GM13977 (cell line): ENCODE measurements at regions not wholly inside any gene's neighbourhood (a gene's known extent, or its start where the extent isn't known, plus 50 kb on each side); places are given as distances from the start of the nearest gene placed in this dataset.

ENCODE experiments used
- DNase-seq: peaks from one replicate; pipeline ENCODE4 v3.0.0; 2012; ENCODE audit warnings: low spot score
- in situ Hi-C: fragments of 300-500 bp; cut with MboI; formaldehyde crosslinking; loops from one replicate; pipeline ENCODE4 v1.12.0; 2022; ENCODE audit warnings: low sequenced_read_pairs, low pct_unique_long_range_greater_than_20kb, mixed read lengths, inconsistent platforms; ENCODE audit not compliant: unreplicated experiment
- TF ChIP-seq, protein P1 (sequence below): IDR thresholded peaks from 2 replicates; pipeline ENCODE4 v1.5.1; 2012; ENCODE audit warnings: mild to moderate bottlenecking, control low read depth; ENCODE audit not compliant: insufficient read depth; ENCODE audit errors: extremely low read depth, missing control alignments

DNA sequence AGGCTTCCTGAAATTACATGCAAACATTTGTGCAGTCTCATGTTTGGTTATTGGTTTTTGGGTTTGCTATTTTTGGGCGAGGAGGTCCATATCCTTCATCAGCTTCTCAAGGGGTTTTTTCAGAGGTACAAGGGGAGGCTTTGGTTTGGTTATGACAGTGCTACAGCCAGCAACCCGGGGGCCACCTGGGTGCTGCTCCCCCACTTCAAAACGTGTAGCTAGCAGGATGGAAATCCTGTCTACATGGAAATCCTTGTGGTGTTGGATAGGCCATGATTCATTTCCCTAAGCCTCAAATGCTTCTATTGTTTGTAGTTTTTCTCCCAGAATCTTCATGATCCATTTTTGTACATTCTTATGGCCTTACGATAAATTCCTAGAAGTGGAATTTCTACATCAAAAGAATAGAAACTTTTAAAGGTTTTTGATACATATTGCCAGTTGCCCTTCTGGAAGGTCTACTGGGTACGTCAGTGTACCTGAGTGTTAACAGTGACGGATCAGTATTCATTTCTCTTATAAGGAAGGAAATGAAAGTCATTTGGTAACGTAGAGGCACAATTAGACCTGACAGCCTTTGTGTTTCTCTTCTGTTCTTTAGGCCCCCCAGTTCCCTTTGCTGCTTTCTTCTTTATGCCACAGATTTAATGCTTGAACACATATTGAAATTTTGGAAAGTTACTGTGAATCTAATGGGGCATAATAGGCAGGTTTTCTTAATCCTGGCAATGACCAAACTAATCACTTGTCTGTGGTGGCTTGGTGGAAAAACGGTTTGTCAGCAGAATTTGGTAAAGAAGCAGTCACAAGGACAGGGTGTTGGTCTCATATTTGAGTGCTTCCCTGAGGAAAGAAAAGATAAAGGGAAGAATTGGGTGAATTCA lies 69.7 kb upstream of the ABL1 start:
- TF ChIP-seq, protein P1, sequence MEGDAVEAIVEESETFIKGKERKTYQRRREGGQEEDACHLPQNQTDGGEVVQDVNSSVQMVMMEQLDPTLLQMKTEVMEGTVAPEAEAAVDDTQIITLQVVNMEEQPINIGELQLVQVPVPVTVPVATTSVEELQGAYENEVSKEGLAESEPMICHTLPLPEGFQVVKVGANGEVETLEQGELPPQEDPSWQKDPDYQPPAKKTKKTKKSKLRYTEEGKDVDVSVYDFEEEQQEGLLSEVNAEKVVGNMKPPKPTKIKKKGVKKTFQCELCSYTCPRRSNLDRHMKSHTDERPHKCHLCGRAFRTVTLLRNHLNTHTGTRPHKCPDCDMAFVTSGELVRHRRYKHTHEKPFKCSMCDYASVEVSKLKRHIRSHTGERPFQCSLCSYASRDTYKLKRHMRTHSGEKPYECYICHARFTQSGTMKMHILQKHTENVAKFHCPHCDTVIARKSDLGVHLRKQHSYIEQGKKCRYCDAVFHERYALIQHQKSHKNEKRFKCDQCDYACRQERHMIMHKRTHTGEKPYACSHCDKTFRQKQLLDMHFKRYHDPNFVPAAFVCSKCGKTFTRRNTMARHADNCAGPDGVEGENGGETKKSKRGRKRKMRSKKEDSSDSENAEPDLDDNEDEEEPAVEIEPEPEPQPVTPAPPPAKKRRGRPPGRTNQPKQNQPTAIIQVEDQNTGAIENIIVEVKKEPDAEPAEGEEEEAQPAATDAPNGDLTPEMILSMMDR = no peak
- DNase-seq = peak; percentile 52
- in situ Hi-C loops = loop anchor here (10.0 kb wide), 1 partner anchor 51 kb away; no protein-coding TSS in a partner anchor

DNA sequence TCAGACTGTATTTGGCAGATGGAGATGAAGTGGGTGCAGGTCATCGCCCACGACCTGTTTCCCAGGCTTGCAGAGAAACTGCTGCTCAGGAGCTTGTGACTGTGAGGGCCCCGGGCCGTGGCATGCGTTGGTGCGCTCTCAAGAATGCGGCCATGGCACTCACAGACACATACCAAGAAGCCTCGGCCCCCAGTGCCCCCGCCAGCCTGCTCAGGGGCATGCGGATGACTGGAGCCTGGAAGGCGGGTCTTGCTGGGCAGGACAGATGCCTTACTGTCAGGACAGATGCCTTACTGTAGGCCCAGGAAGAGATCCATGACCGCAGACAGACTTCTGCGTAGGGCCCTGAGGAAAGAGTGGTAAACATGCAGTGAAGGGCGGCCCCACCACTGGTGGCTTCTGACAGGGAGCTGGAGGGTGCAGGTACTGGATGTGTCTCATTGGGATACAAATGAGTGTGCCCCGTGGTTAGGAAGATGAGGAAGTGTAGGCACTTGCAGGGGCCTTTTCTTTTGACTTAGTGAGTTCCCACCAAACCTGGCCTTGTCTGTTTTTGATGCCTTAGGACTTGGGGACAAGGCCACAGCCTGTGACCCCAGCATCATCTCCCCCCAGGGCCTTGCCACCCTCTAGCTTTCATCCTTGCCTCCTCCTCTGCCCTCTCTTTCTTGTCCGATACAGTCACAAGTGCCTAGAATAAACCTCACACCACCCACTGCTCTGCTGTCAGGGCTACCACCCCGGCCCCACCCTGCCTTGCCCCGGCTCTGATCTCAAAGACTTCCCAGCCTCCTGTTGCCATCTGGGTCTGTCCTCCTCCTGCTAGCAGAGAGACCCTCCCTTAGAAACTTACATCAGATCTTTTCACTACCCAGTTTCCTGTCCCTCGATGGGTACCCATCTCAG lies 68.8 kb upstream of the ABL1 start:
- in situ Hi-C loops = loop anchor here (10.0 kb wide), 1 partner anchor 51 kb away; no protein-coding TSS in a partner anchor
- DNase-seq = no peak
- TF ChIP-seq, protein P1 = no peak

DNA sequence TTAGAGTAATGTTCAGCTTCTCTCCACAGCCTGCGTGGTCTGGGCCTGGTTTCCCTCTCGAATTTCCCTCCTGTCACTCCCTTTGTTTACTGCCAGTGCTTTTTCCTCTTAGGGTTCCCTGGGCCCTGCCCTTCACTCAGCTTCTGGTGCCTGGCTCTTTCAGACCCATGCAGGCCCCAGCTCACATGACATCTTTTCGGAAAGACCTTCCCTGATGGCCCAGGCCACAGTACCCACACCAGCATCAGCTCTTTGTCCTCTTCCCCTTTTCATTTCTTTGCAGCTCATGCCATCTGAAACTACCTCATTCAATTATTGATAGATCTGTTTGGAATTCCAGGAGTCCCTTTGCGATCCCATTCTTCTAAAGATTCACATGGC lies 68.1 kb upstream of the ABL1 start:
- in situ Hi-C loops = loop anchor here (10.0 kb wide), 1 partner anchor 52 kb away; no protein-coding TSS in a partner anchor
- TF ChIP-seq, protein P1 = no peak
- DNase-seq = no peak

DNA sequence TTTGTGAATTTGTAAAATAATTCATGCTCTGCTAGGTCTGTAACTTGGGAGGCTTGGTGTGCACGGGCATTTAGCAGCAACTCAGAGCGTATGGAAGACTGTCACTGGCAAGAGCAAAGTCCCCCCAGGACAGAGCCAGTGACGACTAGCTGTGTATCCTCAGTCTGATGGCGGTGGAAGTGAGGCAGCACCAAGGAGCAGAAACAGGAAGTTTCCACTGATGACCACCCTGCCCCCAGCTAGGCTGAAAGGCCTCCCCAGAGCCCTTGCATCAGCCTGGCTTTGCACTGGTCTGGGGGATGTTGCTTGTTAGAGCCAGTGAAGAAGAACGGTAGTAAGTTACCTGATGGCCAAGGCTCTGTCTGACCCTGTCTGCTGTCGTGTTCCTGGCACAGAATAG lies 66.8 kb upstream of the ABL1 start:
- in situ Hi-C loops = loop anchor here (10.0 kb wide), 1 partner anchor 53 kb away; no protein-coding TSS in a partner anchor
- TF ChIP-seq, protein P1 = no peak
- no peak for DNase-seq

DNA sequence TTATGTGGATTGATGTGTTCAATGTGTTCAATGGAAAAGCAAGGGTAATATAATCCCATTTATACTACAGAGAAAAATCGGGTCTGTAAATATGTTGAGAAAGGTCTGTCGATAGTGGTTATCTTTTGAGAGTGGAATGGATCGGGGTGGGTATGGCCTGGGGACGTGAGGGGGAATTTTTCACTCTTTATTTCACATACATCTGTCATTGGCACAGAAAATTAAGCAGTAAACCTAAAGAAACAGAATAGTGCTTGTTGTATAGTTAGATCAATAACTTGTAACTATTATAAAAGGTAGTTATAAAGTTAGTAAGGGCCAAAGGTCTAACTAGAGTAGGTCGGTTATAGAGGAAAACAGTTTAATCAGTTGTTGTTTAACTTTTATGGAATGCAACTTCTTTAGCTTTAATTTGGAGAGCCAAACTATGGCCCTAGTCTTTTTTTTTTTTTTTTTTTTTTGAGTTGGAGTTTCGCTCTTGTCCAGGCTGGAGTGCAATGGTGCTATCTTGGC lies 66.1 kb upstream of the ABL1 start:
- TF ChIP-seq, protein P1 = no peak
- no peak for DNase-seq
- in situ Hi-C loops = loop anchor here (10.0 kb wide), 1 partner anchor 54 kb away; no protein-coding TSS in a partner anchor

GRCh38 chr9:130770093-130770492 lies 65.0 kb upstream of the ABL1 start:
- DNase-seq = no peak
- in situ Hi-C loops = loop anchor here (10.0 kb wide), 1 partner anchor 95 kb away; no protein-coding TSS in a partner anchor
- TF ChIP-seq, protein P1 = no peak
